ENCODE measurements at regions not wholly inside any gene's neighbourhood (a gene's known extent, or its start where the extent isn't known, plus 50 kb on each side); places are given as distances from the start of the nearest gene placed in this dataset.
"Not testable (repeated sequence)": the region's sequence is repeated elsewhere in the genome, so short reads cannot be mapped to it uniquely, and the experiment has no call there.

DNA sequence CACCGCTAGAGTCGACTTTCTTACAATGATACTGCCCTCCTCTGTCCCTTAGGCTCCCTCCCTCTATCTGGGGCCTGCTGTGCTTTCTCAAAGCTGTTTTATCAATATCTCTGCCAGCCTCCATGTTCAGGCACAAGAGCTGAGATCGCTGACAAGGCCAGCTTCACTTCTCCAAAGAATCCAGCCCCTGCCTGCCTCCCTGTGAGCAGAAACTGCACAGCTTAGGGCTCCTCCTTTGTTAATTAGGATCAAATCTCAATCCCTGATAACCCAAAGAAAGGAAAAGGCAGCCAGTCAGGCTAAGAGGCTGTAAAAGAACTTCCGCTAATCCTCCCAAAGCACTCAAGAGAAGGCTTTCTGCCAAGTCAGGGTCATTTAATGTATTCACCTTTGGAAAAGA lies 616.0 kb upstream of the CDH11 start:
- no peak for DNase-seq (ENCODE audit: low read depth, low spot score)

DNA sequence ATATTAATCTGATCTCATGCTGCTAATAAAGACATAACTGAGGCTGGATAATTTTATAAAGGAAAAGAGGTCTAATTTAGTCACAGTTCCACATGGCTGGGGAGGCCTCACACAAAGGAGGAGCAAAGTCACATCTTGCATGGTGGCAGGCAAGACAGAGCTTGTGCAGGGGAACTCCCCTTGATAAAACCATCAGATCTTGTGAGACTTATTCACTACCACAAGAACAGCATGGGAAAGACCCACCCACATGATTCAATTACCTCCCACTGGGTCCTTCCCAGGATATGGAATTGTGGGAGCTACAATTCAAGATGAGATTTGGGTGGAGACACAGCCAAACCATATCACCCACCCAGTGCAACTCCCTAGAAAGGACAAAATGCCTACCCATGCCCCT lies 613.8 kb upstream of the CDH11 start:
- not testable (repeated sequence) for DNase-seq (ENCODE audit: low read depth, low spot score)

DNA sequence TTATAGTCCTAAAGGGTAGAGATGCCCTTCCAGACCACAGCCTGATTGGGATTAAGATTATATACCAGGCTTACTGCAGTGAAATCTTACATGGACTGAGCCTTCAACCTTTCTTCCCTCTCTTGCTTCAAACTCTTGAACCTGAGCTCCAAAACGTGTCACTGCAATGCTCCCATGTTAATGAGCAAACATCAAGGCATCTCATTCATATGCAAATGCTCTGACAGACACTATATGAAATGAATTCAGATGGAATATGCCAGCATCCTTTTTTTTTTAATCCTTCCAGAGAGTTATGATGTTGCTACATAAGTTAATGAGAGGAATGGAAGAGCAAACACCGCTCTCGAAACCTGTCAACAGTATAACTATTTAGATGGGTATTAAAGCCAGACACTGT lies 611.9 kb upstream of the CDH11 start:
- DNase-seq (ENCODE audit: low read depth, low spot score) = no peak

DNA sequence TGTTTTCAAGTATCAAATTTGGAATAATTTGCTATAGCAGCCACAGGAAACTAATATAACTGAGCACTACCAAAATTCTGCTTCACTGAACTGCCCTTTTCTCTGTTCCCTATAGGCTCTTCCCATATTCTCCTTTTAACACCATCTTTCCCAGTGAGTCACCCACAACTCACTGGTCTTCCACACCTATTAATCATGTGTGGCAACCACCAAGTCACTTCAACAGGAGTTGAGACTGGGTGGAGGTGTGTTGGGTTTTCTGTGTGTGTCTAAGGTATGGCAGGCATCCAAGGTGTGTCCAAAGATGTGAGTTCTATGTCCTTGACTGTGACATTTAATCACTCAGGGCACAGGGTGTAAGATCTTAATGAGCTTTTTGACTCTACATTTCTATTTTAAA lies 610.0 kb upstream of the CDH11 start:
- DNase-seq (ENCODE audit: low read depth, low spot score) = no peak

DNA sequence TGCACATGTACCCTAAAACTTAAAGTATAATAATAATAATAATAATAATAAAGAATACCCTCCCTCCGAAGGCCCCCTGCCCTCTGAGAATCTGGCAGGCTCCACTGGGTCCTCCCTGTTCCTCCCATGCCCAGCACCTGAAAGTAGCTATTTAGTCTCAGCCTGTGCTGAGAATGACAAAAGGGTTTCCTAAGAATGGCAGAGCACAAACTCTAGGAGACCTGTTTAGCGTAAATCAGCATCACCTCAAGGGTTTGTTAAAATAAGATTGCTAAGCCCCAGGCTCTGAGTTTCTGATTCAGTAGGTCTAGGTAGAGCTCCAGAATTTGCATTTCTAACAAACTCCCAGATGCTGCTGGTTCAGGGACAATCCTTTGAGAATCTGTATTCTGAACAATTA lies 606.8 kb upstream of the CDH11 start:
- DNase-seq (ENCODE audit: low read depth, low spot score) = peak; percentile 15

DNA sequence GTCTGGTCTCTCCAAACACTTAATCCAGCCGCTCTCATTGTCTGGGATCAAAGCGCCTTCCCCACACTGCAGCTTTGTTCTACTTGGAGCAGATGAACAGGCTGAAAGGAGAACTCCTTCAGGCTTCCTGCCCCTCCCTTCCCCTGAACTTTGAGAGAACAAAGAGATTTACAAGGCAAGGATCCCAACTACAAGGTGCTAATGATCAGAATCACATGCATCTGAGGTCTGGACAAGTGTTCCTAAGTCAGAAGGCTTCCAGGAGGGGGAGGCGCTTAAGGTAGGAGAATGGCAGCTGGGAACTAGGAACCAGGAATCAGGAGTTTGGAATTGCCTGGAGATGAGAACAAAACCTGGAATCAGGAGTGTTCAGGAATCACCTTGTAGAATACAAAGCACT lies 606.3 kb upstream of the CDH11 start:
- DNase-seq (ENCODE audit: low read depth, low spot score) = peak; percentile 40

DNA sequence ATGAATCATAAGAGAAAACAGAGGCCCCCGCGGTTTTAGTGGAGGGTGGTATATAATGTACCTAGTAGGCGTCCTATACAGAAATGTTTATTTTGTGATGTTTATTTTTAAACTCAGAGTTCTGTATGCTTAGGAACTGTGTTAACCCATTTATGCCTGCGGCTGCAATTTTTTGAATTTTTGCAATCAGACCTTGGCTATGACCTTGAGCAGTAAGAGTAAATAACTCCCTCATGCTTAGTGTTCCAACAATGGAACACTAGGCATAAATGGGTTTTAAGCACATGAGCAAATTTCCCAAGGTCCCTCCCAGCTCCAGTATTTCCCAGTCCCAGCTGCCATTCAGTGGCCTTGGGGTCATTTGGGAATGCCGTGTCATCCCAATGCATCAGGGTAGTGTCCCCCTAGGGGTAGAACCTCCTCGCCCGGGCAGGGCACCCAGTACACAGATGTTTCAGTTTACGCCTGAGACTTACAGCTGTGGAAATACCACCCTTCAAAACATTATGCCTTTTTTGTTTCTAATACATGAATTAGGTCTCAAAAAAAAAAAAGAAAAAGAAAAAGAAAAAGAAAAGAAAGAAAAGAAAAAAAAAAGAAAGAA lies 605.8 kb upstream of the CDH11 start:
- no peak for DNase-seq (ENCODE audit: low read depth, low spot score)

DNA sequence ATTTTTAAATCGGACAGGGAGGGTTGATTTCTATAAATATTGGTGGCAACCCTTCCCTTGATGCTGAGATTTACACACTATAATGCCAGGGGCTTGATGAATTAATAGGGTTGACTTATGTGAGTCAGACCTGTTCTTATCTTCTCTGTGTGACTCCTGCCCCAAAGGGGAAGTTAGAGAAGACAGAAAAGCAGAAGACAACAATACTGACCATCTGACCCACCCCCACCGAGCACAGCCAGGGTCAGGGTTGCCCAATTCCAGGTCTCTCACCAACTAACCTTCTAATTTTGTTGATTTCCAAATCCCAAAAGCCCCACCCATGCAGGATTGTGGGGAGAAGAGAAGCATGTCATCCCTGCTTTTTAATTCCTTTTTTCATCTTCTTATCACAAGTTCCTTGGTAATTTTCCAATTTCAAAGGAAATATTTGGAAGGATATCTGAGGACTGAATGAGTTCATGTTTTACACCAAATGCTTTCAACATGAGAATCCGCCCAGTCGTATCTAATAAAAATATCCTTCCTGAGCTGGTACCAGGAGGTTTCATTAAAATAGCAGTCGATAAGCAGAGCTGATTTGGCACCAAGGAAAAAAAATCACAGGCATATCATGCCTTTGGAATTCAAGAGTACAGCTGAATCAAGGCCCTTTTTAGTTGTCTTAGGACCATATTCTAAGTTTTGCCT lies 603.4 kb upstream of the CDH11 start:
- DNase-seq (ENCODE audit: low read depth, low spot score) = no peak

DNA sequence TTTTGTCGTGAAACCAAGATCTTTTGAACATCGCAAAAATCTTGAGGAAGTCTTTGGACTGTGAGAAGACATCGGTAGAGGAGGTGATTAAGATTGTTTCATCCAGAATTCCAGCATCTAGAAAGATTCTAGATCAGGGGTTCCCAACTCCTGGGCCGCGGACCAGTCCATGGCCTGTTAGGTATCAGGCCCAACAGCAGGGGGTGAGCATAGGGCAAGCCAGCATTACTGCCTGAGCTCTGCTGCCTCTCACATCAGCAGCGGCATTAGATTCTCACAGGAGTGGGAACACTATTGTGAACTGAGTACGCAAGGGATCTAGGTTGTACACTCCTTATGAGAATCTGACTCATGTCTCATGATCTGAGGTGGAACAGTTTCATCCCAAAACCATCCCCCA lies 600.6 kb upstream of the CDH11 start:
- DNase-seq (ENCODE audit: low read depth, low spot score) = no peak

DNA sequence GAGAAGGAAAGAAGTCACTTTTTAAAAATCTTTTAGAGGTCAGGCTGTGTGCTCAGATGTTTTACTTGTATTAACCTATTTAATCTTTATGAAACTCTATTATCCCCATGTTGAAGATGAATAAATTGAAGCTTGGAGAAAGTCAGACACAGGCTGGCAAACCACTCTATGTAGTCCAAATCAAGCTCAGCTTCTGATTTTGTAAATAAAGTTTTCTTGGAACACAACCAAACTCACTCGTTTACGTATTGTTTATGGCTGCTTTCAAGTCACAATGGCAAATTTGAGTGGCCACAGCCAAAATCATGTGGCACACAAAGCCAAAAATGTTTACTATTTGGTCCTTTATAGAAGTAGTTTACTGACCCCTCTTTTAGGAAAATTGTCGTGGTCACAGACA lies 596.0 kb upstream of the CDH11 start:
- no peak for DNase-seq (ENCODE audit: low read depth, low spot score)

DNA sequence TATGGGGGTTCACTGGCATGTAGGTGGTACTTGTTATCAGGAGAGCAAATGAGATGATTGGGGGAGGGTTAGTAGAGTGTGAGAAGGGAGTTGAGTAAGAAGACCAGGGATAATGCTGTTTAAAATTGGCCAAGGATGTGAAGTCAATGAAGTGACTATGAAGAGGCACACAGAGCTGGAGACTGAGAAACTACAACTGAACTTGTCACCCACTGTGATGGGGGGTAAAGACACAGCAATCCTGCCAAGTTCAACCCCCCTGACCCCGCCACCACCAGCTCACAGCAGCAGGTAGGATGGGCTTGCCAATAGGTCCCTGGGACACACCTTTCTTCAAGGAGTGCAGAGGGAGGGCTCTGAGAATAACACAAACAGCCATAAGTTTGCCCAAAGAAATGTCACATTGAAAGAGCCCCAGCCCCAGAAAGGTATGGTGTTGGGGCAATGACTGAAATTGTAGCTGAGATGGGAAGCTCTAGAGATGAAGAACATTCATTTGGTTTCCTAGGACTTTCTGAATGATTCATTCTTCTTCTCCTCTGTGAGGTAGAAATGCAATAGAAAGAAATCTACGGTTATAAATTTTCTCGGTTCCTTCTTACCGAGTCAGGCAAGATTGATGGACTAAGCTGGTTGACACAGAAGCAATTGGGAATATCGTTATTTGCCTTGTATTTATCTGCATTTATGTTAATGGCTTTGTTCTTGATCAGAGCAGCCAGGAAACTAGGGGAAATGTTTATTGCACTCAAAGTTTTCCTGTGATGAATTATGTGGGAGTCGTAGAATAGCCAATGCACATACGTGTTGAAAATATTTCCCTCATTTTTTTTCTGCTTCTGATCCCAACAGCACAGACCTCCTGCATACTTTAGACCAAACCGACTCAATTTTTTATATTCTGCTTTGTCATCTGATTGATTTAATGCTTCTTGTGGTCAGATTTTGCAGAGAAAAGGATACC lies 595.2 kb upstream of the CDH11 start:
- DNase-seq (ENCODE audit: low read depth, low spot score) = no peak

DNA sequence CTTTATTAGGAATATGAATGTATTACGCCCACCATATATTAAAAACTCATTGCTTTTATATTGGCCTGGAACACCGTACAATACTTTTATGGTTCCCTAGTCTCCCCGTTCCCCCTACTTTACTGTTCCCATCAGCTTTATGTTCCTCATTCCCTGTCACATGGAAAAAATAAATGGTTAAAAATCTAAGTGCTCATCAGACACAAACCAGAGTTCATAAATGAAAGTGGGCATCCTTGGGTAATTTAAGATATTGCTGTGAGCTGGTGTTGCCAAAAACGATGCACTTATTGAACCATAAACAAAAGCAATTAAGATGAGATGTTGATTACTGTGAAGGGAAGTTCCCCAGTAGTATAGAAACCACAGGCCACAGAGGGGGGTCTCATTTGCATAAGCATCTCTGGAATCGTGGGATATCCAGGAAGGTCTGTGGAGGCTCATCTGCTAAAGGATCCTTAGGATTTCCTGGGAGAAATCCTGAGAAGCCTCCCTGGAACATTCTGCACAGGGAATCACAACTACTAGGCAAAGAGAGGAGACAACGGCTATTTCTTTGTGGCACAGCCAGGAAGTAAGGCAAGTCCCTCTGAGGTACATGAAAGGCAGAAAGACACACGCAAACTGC lies 591.4 kb upstream of the CDH11 start:
- DNase-seq (ENCODE audit: low read depth, low spot score) = peak; percentile 35

DNA sequence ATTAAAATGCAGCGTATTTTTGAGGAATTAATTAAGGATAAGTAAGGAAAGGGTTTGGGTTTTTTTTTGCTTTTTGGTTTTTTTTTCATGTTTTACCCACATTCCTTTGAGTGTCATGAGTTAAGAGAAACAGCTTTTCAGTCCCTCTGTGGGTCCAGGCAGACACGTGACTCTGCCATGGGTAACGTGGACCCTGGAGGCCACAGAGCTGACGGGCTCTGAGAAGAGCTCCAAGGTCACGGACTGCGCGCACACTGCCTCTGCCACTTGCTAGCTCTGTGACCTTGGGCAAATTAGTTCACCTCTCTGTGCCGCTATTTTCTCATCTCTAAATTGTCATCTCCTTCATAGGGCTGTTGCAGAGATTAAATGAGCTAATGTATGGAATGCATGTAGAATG lies 588.2 kb upstream of the CDH11 start:
- DNase-seq (ENCODE audit: low read depth, low spot score) = no peak

DNA sequence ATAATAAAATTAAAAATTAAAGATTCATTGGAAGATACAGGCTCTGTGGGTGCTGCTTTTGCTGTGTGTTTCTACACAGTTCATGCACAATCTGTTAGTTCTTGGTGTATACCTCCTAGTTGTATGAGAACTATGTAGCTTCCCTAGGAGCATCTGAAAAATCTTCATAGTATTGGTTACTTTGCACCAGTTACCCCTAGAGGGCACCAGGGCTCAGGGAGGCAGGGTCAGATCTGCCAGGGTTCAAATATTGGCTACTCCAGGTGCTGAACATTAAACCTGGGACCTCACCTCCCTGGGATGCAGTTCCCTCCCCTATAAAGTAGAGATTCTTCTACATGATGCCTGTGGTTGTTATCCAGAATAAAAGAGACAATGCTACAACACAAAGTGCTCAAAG lies 583.0 kb upstream of the CDH11 start:
- DNase-seq (ENCODE audit: low read depth, low spot score) = no peak

DNA sequence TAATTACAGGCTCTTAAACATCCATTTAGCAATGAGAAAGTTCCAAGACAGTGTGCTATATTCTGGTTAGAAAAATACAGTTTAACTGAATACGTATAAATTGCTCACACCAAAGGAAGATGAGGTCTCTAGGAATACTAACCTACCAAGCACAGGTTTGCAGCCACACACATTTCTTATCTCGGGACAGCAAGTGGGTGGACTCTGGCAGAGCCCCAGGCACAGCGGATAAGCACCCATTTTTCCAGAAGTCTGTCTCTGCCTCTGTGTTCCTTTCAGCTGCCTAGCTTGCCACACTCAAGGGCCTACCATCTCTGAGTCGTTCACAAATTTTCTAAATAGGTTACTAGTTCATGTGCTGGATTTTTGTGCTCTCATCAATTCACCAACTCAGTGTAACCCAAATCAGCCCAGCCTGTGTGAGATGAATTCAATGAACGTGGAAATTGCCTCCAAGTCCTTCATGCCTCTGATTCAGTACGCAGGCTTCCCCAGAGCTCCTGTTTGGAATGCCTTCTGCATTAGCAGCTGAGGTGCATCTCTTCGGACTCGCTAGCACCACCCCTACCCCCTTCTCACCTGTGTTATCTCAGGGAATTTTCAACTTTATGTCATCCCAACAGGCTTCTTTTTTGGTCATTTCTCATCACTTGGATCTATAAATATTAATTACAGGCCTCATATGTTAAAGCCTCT lies 581.0 kb upstream of the CDH11 start:
- no peak for DNase-seq (ENCODE audit: low read depth, low spot score)

DNA sequence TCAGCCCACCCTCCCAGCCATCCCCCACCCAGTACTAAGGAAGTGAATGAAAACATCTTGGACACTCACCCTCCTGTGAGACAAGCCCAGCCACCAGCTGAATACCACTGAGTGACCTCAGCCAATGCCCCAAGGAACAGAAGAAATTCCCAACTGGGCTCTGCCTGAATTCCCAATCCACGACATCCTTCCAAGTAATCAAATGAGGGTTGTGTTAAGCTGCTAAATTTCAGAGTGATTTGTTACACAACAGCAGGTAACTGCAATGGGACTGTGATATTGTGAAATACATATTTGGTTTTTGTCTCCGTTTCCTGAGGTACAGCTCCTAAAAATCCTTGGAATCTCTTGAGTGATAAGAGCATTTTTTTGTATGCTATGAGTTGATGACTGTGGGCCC lies 578.7 kb upstream of the CDH11 start:
- DNase-seq (ENCODE audit: low read depth, low spot score) = no peak

DNA sequence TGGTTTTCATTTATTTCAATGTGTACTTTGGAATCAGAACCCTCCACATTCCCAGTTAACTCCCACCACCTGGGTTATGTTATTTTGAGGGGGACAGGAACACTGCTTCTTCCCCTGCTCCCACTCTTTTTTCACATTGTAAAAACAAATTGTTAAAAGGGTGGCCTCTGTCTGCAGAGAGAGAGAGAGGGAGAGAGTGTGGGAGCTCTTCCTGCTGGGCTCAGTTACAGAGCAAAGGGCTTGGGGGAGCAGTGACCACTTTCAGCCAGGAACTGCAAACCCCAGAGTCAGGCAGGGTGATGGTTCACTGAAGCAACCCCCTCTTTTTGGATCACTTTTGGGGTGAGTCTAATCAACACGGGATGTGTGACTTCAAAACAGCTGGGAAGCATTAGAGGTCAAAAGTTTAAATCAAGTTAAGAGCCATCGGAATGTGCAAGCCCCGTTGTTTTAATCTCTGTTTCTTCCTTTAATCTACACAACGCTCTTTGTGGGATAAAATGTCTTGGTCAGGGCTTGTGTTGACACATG lies 577.0 kb upstream of the CDH11 start:
- DNase-seq (ENCODE audit: low read depth, low spot score) = no peak

DNA sequence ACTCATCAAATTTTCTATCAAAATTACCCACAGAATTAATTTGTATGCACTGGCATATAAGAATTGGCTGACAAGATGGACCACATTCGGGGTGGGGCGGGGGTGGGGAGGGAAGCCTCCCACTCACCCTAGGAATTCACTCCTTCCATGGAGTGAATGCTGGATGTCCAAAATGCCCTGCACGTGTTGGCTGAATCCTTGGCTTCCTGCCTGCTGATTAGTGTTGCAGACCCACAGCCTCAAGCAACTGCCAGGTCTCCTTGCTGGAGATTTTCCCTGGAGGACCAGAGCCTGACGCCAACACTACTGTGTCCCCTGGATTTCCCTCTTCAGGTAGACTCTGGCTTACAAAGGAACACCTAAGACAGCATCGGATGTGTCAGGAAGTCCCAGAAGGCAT lies 575.7 kb upstream of the CDH11 start:
- no peak for DNase-seq (ENCODE audit: low read depth, low spot score)

DNA sequence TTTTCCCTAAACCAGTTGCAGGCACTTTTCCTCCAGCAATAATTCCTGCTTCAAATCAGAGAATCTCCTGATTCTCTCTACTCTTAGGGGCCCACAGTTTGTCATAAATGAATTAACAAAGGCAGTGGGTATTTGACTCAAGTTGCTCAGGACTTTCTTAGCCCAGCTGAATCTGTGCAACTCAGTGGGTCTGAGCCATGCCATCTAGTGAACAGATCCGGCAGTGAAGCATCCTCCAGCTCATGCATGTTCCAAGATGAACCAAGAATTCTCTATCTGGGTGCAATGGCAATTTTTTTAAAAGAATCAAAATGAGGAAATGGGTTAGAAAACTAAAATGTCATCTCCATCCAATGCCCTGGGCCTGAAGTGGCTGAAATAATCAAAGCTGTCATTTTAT lies 575.2 kb upstream of the CDH11 start:
- no peak for DNase-seq (ENCODE audit: low read depth, low spot score)

DNA sequence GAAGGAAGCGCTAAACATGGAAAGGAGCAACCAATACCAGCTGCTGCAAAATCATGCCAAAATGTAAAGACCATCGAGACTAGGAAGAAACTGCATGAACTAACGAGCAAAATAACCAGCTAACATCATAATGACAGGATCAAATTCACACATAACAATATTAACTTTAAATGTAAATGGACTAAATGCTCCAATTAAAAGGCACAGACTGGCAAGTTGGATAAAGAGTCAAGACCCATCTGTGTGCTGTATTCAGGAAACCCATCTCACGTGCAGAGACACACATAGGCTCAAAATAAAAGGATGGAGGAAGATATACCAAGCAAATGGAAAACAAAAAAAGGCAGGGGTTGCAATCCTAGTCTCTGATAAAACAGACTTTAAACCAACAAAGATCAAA lies 570.0 kb upstream of the CDH11 start:
- DNase-seq (ENCODE audit: low read depth, low spot score) = not testable (repeated sequence)

DNA sequence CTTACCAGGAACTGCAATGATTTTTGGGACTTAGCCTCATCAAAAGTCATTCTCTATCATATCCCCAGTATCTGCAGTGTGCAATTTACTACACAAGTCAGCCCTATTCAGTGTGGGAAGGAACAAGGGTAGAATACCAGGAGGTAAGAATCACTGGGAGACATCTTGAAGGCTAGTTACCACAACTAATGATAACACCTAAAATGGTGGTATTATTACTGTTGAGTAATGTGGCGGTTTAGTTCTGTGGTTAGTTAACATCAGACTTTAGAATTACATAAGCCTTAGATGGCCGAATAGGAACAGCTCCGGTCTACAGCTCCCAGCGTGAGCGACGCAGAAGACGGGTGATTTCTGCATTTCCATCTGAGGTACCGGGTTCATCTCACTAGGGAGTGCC lies 567.9 kb upstream of the CDH11 start:
- no peak for DNase-seq (ENCODE audit: low read depth, low spot score)

All from iPS DF 19.7 (cell line).